GM21723 (cell line): ENCODE measurements at regions not wholly inside any gene's neighbourhood (a gene's known extent, or its start where the extent isn't known, plus 50 kb on each side); places are given as distances from the start of the nearest gene placed in this dataset.
"Not testable (repeated sequence)": the region's sequence is repeated elsewhere in the genome, so short reads cannot be mapped to it uniquely, and the experiment has no call there.

Experiments
- ATAC-seq: cut with Tn5 transposase; IDR thresholded peaks from one replicate; pipeline ENCODE4 v1.9.1; 2021; ENCODE audit warnings: mild to moderate bottlenecking, moderate library complexity; ENCODE audit not compliant: unreplicated experiment

DNA sequence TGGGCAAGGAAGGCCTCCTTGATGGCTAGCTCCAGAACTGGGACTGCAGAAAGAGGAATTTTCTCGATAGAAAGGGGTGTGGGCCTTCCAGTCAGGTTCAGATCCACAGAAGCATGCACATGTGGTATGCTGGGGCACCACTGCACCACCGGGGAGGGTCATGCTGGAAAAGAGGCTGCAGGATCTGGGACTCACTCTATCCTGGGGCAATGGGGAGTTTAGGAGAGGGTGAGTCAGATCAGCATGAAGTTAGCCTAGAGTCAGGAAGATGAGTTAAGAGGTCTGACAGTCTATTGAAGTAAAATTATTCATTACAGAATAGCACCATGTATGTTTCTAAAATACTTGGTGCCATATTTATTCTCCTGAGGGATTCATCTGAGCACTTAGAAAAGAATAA is 130.2 kb upstream of the TOPAZ1 start:
- no peak for ATAC-seq

DNA sequence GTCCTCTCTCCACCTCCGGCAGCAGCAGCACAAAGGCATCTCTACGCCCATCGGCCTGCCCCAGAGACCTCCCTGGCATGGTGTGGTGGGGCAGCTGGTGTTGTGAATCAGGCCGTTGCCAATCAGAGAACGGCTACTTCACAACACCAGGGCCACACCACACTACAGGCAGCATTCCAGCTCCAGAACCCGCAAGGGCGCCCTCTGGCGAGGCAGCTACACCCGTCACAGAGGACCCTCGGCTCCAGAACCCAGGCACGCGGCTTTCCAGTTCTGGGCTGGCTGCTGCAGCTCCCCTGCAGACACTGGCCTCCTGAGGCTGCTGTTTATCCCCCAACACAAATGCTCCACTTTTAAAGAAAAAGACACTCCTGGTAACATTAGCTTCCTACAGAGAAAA is 127.5 kb upstream of the TOPAZ1 start:
- ATAC-seq, result no peak

DNA sequence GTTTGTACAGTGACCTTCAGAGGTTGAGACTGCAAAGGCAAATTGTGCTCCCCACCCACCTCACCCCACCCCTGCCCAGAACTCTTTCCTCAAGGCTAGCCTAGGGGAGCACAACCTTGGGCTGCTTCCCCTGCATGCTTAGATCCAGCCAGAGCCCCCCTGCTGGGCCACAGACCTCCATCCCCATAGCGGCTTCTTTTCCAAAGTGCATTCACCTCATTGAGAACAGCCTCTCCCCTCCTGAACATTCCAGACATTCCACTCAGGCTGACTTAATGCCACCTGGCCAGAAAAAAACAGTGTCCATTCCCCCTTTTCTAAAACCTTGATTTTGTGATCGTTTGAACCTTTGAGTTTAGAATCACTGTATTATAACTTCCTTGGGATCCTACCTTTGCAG is 124.4 kb upstream of the TOPAZ1 start:
- no peak for ATAC-seq

DNA sequence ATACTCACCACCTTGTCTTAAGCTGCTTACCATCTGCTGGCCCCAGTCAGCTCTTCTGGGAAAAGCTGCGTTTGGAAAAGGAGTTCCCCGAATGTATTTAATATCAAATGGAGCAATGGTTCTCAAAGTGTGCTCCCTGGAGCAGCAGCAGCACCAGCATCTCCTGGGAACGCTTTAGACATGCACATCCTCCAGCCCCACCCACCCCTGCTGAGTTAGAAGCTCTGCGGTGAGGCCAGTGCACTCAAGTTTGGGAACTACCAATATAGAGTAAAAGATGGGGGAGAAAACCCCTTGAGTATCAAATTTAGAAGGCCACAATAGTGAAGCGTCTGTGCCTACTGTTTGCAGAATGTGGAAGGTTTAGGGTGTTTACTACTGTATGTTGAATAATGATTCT is 124.0 kb upstream of the TOPAZ1 start:
- no peak for ATAC-seq

DNA sequence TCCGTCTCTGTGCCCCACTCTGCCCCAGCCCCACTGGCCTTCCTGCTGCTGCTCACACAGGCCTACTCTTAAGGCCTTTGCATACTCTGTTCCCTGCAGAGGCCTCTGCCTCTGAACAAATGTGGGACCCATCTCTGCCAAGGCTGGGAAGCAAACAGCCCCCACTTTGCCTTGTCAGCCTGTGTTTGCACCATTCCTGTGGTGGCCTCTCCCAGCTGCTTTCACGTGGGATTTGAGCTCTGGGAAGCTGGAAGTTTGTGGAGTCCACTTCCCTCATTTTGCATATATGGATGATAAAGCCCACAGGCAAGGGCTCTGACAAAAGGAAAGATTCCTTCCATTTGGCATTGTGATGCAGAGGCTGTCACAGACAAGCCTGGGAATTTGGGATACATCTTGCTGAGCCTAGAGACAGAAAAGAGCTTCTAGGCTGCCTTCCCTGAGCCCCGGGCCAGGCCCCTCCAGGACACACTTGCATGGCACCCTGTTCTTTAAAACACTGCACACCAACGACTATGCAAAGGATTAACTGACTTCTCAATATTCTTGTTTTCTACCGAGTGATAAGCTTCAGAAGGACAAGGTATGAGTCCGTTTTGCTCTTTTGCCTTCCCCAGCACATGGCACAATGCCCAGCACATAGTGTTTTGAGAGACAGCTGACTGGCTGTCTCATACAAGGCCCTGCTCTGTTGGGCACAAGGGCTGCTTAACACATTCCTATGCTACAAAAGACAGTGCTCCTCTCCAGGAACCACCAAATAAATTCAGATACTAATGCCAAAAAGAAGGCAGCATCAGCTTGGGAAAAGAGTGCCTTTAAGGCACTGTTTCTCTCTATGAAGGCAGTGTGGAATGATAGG is 120.7 kb upstream of the TOPAZ1 start:
- ATAC-seq, result no peak

DNA sequence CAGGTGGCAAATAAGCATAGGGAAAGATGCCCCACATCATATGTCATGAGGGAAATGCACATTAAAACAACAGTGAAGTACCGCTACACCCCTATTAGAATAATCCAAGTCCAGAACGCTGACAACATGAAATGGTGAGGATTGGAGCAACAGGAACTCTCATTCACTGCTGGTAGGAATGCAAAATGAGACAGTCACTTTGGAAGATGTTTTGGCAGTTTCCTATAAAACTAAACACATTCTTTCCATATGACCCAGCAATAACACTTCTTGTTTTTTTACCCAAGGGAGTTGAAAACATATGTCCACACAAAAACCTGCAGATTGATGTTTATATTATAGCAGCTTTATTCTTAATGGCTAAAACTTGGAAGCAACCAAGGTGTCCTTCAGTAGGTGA is 116.4 kb upstream of the TOPAZ1 start:
- ATAC-seq, result no peak

DNA sequence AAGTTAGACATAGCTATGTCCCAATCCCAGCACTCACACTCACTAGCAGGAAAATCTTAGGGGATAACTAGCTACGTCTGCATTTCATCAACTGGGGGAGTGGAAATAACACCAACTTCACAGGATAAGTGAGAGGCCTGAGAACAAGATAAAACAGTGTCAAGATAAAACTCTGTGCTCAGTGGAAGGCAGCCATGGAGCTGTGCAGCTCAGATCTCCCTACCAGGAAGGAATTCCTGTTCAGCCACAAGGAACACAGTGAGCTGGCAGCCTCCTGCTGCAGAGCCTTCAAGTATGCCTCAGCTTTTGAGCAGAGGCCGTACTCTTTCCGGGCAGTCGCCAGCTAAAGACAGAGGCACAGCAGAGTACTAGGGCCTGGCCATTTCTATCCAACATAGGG is 115.8 kb upstream of the TOPAZ1 start:
- no peak for ATAC-seq

DNA sequence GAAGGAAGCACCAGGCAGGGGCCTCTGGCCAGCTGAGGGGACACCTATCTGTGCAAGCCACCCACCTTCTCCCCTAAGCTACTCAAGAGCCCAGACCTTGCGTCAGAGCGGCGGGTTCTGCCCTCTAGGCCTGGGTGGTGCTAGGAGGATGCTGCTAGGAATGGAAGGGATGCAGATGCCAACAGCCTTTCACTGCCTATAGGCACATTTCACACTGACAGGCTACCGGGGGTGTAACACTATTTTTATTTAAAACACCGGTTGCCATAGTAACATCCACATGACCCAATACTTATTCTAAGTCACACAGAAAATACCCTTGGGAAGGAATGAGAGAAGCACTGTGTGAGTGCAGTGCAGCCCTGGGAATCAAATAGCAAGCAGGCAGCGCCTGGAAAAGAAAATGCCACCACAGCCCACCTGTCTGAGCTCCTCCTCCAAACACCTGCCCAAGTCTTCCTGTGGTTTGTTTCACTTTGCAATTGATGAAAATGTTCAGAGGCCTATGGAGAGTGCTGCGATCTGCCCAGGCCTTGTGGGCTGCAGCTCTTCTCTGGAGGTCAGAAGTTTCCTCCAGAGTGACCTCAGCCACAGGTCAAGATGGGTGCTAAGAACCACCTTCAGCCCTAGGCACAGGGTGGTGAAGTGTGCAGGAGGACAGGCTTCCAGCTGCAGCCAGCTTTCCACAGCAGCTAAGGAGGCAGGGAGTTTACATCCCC is 113.5 kb upstream of the TOPAZ1 start:
- ATAC-seq, result no peak

DNA sequence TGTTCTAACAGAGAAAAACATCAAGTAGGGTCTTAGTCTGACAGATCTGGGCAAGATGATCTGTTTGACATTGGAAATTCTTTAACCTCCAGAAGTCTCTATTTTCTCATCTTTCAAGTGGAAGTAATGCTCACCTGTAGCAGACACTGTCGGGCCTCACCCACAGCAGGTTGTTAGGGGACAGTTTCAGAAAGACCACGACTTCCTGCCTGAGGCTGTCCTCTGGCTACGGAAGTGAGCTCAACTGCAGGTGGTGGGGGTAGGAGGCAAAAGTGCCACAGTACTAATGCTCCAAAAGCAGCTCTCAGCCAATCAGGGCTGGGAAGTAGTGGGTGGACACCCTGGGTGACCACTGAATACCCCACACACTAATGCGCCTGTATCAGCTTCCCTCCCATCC is 111.4 kb upstream of the TOPAZ1 start:
- no peak for ATAC-seq

DNA sequence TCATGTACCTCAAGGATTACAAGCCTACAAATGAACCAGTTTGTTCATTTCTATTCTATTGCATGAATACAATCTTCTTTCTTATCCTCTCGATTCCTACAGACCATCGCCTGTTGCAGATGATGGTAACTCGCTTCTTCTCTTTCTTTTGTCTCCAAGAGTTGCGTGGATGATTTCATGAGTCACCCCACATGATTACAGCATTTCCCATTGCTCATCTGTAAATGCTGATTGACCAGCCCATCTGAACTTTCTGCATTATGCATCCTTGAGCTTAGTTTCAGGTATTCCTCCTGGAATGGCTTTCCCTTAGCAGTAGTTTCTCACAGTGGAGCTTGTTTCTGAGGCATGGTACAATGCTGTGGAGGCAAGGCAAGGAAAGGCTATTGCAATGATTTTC is 109.6 kb upstream of the TOPAZ1 start:
- no peak for ATAC-seq

DNA sequence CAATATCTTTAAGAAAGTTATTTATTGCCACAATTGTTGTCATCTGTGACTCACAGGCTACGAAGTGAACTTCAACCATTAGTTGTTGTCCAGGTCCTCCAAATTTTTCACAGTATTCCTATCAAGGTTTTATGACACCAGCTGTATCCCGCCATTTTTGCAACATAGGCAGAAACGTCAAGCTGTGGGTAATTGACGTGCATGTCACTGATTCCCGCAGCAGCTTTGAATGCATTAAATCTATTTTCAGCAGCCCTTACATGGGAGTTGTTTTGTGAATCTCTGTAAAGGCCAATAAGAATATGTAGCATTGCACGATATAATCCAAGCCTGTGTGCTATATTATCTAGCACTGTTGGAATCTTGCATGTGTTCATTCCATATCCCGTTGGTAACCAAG is 109.1 kb upstream of the TOPAZ1 start:
- no peak for ATAC-seq

DNA sequence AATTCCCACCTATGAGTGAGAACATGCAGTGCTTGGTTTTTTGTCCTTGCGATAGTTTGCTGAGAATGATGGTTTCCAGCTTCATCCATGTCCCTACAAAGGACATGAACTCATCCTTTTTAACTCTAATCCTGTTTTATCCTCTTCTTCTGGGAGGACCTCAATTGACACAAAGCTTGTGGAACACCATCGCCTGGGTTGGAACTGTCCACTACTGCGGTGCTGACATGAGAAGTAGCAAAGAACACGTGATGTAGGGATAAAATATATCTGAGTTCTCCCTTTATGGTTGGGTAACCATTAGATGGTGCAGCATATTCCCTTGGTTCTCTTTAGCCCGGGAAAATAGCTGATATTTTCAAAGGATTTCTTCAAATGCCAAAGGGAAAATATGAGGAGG is 105.3 kb upstream of the TOPAZ1 start:
- ATAC-seq, result no peak

DNA sequence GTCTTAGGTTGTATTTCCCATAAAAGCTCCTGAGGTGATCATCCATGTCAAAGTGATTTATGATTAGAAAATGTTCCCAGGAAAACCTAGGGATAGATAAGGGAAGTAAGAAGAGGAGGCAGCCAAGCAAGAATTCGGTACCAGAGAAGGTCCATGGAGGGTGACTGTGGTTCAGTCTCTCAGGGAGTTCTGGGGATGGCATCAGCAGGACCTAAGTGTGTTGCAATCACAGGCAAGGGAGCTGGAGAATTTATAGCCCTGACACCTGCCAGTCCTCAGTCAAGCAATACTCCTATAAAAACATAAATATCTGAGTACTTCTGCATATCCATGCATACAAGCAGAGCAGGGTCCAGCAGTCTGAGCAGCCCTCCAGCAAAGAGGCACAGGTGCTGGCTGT is 95.6 kb upstream of the TOPAZ1 start:
- no peak for ATAC-seq

DNA sequence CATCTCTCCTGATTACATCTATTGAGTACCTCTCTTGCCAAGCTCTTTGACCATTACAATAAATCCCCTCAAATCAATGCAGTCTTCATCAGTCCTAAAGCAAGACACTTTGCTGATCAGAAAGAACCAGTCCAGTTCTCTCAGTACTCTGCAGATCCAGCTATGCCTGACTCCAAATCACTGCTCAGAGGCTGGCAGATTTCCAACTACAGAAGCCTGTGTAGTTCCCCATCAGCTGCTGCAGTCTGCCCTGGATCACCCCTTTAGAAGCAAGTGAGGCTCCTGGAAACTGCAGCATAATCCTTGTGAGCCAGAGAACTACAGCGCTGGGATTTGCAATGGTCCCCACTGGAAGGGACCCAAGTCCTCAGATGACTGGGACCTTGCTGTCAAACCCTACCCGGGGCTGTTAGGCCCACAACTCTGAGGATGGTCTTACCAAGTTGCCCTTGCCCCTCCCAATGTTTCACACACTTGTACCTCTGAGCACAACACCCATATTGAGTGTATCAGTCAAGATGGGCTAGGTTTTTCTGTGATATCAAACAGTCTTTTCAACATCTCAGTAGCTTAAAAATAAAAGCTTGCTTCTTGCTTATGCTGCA is 81.9 kb upstream of the TOPAZ1 start:
- ATAC-seq, result no peak

DNA sequence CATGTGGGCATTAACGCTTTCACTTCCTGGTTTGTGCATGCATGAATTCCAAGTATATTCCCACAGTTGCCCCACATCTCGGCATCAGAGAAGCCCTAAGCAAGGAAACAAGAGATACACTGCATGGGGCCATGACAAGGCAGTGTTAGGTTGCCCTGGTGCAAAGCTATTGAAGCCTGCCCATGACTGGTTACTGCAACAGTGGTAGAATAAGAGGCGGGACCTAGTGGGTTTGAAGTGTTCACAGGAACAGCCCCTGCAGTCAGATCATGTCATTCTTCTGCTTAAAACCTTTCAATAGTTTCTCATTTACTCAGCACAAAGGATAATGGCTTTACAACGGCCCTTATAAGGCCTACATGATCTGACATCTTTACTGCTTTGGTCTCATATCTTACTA is 80.9 kb upstream of the TOPAZ1 start:
- no peak for ATAC-seq

DNA sequence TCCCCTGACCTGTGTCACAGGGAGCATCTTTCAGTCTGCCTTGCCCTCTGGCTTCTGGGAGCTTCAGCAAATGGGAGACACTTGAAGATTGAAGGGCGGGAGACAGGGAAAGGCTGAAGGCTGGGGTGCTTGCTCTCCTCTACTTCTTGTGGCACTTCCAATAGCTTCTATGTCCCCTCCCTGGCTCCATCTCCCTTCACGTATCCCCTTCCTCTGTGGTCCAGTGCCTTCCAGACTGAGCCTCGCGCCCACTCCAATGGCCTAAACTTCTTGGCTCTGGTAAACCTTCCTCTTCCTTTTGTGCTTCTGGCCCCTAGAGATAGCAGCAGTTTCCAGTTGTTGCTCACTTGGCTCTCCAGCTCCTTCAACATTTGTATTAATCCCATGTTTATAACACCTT is 69.8 kb upstream of the TOPAZ1 start:
- ATAC-seq, result no peak

DNA sequence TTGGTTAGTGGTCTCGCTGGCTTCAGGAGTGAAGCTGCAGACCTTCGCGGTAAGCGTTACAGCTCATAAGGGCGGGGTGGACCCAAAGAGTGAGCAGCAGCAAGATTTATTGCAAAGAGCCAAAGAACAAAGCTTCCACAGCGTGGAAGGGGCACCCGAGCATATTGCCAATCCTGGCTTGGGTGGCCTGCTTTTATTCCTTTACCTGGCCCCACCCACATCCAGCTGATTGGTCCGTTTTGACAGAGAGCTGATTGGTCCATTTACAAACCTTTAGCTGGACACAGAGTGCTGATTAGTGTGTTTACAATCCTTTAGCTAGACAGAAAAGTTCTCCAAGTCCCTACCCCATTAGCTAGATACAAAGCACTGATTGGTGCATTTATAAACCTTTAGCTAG is 69.0 kb upstream of the TOPAZ1 start:
- not testable (repeated sequence) for ATAC-seq

DNA sequence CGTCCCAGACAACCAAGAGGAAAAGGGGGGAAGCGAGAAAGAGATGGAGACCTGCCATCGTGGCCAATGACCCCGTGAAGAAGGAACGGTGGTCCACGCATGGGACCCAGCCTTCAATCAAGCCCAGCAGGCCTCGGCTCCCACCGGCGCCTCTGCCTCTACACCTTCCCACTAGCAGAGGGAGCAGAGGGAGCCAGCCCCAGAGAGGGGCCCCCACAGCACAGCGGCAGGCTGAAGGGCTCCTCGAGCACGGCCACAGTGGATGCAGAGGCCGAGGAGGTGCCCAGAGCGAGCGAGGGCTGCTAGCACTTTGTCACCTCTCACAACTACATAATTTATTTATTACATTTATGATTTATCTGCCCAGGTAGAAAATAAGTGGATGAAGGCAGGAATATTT is 68.4 kb upstream of the TOPAZ1 start:
- no peak for ATAC-seq

DNA sequence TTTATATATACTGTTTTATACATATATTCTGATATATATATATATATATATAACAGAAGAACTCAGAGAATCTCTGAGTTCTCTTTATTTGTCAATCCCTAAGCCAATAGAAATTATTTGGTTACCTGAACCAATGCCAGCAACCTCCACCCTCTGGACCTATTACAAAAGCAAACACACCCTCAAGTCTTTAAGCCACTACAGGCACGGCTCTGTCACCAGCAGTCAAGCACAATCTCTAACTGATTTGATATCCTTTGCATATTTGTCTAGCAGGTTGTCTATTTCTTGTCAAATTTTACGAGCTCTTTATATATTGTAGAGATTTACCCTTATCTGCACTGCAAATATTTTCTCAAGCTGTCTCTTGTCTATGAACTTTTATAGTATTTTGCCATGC is 66.6 kb upstream of the TOPAZ1 start:
- ATAC-seq, result no peak

DNA sequence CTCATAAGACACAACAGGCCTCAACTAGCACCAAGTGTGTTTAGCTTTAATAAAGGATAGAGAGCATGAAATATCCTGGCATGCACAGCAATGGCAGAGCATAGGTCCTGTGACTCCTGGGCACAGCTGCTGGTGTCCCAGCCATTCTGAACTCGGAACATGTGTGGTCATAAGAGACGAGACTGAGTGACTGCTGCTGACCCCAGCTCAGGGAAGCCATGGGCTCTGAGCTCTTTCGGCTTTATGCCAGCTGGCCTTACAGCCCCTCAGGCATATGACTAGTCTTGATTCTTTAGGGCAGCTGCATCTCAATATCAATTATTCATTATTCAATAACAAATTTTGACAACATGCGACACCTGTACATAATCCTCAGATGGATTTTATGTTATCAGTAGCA is 62.4 kb upstream of the TOPAZ1 start:
- no peak for ATAC-seq

DNA sequence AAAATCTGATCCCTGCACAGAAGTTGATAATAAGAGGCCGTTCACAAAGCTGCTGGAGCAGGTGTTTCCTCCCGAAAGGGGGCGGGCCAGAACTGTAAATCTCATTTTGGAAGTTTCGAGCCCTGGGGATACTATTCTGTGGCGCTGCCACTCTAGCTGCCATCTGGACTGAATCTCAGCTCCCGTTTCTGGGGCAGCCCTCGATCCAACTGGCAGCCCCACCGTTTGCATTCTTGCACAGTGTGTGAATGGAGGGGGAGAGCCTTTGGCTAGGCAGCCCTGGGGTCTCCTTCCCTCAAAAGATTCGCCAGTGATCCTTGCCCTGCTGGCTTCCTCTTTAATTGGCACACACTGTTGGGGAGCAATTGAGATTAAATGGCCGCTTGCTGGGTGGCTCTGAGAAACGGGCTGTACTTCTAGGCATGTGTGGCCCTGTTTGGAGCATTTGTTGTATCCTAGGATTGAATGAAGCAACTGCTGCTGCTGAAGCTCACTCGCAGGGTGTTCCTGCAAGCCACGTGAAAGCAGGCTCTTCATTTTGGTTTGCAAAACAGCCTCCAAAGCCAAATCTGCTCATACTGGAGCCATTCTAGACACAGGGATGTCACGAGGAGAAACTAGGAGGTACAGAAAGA is 57.2 kb upstream of the TOPAZ1 start:
- ATAC-seq, result peak; percentile 61
